22Rv1 (cell line): ENCODE measurements at regions not wholly inside any gene's neighbourhood (a gene's known extent, or its start where the extent isn't known, plus 50 kb on each side); places are given as distances from the start of the nearest gene placed in this dataset.
A peak's percentile ranks its signal among the peaks of the same experiment; 100 is the strongest.
"Not testable (repeated sequence)": the region's sequence is repeated elsewhere in the genome, so short reads cannot be mapped to it uniquely, and the experiment has no call there.

ENCODE experiments used
- H3K27ac ChIP-seq: fragments of 450-650 bp; 2 replicates; pipeline ENCODE4 v1.5.1; 2017
- ZFX ChIP-seq: fragments of 450-650 bp; IDR thresholded peaks from 2 replicates; pipeline ENCODE4 v1.6.1; 2017; ENCODE audit warnings: antibody characterized with exemption, borderline replicate concordance
- TF ChIP-seq, protein P1 (sequence below): fragments of 450-650 bp; IDR thresholded peaks from 2 replicates; pipeline ENCODE4 v1.5.1; 2017; ENCODE audit warnings: mild to moderate bottlenecking

GRCh38 chr21:28025111-28025510, 967.6 kb downstream of the LTN1 start:
- no peak overlapping the region for H3K27ac ChIP-seq
- TF ChIP-seq, protein P1, sequence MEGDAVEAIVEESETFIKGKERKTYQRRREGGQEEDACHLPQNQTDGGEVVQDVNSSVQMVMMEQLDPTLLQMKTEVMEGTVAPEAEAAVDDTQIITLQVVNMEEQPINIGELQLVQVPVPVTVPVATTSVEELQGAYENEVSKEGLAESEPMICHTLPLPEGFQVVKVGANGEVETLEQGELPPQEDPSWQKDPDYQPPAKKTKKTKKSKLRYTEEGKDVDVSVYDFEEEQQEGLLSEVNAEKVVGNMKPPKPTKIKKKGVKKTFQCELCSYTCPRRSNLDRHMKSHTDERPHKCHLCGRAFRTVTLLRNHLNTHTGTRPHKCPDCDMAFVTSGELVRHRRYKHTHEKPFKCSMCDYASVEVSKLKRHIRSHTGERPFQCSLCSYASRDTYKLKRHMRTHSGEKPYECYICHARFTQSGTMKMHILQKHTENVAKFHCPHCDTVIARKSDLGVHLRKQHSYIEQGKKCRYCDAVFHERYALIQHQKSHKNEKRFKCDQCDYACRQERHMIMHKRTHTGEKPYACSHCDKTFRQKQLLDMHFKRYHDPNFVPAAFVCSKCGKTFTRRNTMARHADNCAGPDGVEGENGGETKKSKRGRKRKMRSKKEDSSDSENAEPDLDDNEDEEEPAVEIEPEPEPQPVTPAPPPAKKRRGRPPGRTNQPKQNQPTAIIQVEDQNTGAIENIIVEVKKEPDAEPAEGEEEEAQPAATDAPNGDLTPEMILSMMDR = no peak
- TF ChIP-seq ZFX = no peak

DNA sequence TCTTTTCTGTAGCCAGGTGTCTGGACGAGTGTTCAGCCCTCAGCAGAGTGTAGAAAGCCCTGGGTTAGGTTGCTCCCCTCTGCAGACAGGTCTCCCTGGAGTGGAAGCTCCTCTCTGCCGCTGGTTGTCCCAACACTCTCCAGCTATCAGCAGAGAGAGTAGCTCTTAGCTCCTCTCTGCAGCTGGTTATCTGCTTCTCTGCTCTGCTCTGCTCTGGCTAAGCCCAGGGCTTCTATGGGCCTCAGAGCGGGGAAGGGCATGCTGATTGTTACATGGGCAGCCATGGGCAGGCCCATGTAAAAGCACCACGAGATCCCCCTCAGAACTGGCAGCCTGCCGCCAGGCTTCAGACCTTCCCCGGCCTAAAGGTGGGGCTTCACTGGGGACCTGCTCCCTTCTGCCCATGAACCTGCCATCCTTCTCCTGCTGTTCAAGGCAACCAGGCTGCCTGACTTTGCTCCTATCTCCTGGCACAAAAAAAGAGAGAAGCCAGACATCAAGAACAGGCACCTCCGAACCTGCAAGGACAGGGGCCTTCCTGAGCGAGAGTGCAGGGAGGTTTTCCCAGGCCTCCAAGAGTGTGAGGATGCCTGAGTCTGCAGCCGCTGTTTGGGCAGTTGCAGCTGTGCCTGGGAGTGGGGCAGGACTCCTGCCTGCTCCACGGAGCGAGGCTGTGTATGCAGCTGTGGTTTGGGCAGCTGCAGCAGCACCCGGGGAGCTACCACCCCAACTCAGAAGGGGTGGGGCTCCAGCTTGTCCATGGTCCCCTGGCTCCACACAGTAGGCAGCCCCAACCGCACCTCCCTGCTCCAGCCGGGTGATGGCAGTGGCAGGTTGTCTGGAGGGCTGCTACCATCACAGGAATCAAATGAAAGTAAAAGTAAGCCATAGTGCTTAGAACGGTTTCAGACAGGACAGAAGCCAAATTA, 973.7 kb downstream of the LTN1 start:
- H3K27ac ChIP-seq = no peak overlapping the region
- TF ChIP-seq, protein P1 = no peak
- no peak for TF ChIP-seq ZFX

GRCh38 chr21:28018213-28018612, 974.5 kb downstream of the LTN1 start:
- TF ChIP-seq, protein P1 = no peak
- TF ChIP-seq ZFX = no peak

DNA sequence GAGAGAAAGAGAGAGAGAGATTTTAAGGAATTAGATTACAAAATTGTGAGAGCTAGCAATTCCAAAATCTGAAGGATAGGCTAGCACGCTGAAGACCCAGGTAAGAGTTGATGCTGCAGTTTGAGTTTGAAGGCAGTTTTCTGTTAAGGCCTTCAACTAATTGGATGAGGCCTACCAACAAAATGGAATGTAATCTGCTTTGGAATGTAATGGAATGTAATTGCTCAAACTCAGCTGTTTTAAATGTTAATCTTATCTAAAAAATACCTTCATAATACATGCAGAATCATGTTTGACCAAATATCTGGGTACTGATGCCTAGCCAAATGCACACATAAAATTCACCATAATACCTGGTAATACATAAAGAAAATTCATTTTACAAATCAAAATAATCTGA, 976.1 kb downstream of the LTN1 start:
- TF ChIP-seq, protein P1 = no peak
- no peak for TF ChIP-seq ZFX

More at GRCh38 chr21:28018213-28018612, 974.5 kb downstream of the LTN1 start:
- no peak overlapping the region for H3K27ac ChIP-seq

GRCh38 chr21:28013123-28013522, 979.6 kb downstream of the LTN1 start:
- H3K27ac ChIP-seq = peak overlapping the region; percentile 68

More for the DNA sequence above, 976.1 kb downstream of the LTN1 start:
- H3K27ac ChIP-seq = no peak overlapping the region

DNA sequence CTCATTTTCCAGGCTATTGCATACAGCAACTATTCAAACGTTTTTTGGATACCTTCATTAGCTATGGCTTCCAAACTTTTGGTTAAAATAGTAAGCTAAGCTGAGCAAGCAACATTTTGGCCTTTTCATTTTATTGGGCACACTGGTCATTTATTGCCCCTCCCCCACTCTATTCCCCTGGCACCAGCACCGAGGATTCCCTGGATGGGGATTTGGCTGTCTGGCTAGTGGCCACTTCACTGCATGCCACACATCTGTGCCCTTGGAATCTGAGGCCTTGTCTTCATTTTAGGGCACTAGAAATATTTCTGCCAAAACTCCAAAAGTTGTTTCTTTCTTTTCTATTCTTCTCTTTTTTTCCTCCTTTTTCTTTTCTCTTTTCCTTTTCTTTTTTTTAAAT, 980.7 kb downstream of the LTN1 start:
- H3K27ac ChIP-seq = peak overlapping the region; percentile 68

DNA sequence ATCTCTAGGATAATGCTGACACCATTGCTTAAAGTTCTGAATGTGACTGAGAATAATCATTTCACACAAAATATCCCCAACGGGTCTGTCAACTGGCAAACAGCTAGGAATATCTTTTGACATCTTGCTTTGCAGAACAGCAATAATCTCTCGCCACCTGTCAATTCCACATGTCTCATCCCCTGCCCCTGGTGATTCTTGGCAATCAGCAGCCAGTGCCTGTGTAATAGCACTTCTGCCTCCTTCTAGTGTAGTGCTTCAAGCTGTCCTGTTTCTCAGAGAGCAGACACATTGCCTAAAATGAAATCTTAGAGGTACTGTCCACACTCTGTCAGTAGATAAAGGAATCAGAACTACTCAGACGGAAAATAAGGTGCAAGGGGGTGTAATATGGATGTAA, 984.4 kb downstream of the LTN1 start:
- H3K27ac ChIP-seq = not testable (repeated sequence)

- H3K27ac ChIP-seq = not testable (repeated sequence)
Observed at GRCh38 chr21:28003627-28004026, 989.0 kb downstream of the LTN1 start.

- not testable (repeated sequence) for H3K27ac ChIP-seq
Observed at GRCh38 chr21:27996906-27997305, 995.8 kb downstream of the LTN1 start.

- not testable (repeated sequence) for H3K27ac ChIP-seq
Observed at GRCh38 chr21:27984663-27985325, 1007.9 kb downstream of the LTN1 start.

DNA sequence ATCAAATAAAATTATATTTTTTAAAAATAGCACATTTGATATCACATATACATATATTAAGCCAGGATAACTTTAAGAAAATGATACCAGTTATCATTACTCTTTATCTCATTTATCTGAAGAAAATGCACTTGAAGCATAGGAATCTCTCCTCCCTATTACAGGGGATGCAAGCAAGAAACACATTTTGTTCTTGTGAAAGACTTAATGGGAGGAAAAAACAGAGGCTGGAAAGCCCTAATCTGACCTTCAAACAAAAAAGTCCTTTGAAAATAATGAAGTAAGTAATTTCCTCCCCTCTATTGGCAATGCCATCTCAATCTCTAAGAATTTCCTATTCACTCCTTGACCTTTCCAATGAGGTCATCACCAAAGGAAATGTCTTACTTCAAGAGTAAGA, 1012.6 kb upstream of the ADAMTS5 start:
- not testable (repeated sequence) for H3K27ac ChIP-seq
